H1 (cell line): ENCODE measurements at regions not wholly inside any gene's neighbourhood (a gene's known extent, or its start where the extent isn't known, plus 50 kb on each side); places are given as distances from the start of the nearest gene placed in this dataset.

Experiments used
- CTCF ChIA-PET: fragments of 300-600 bp; sonication (Branson Sonifier 250); formaldehyde crosslinking; loops from one replicate; lab custom pipeline; 2021; ENCODE audit not compliant: partially characterized antibody; lab: Charles Lee
- POLR2A ChIA-PET: fragments of 300-600 bp; sonication (Branson Sonifier 250); formaldehyde crosslinking; loops from one replicate; lab custom pipeline; 2021; ENCODE audit warnings: inconsistent platforms; ENCODE audit not compliant: partially characterized antibody; lab: Charles Lee
- DNase-seq, 2 experiments: peaks; one replicate each; pipeline versions ENCODE4 v3.0.0 to v3.0.0-alpha.2; 2010 to 2022; ENCODE audit warnings: low spot score in 2 of 2, low read depth in 1 of 2, mixed read lengths in 1 of 2
- FAIRE-seq: peaks from 2 replicates; lab custom pipeline; 2011; peaks lifted over from hg19 to GRCh38; lab: Jason Lieb, UNC
- H2AFZ ChIP-seq: 2 replicates; pipeline ENCODE4 v1.8.1; 2012; ENCODE audit warnings: low read length, inconsistent platforms
- H2AK5ac ChIP-seq: 2 replicates; pipeline ENCODE4 v1.6.1; 2013; ENCODE audit warnings: low read depth, low read length
- H2BK120ac ChIP-seq: replicated peaks from 2 replicates; pipeline ENCODE3; 2013; ENCODE audit warnings: low read depth, low read length, inconsistent platforms
- H2BK12ac ChIP-seq: 2 replicates; pipeline ENCODE4 v1.6.1; 2013; ENCODE audit warnings: low read depth, low read length
- H2BK15ac ChIP-seq: 2 replicates; pipeline ENCODE4 v1.6.1; 2013; ENCODE audit warnings: low read length
- H2BK20ac ChIP-seq: 2 replicates; pipeline ENCODE4 v1.6.1; 2013; ENCODE audit warnings: low read length
- H2BK5ac ChIP-seq: 2 replicates; pipeline ENCODE4 v1.6.1; 2013; ENCODE audit warnings: low read depth, low read length
- H3K14ac ChIP-seq: 2 replicates; pipeline ENCODE4 v1.6.1; 2013; ENCODE audit warnings: inconsistent platforms; ENCODE audit not compliant: insufficient read length
- H3K18ac ChIP-seq: 2 replicates; pipeline ENCODE4 v1.6.1; 2013; ENCODE audit warnings: low read length; ENCODE audit errors: extremely low read depth
- H3K23ac ChIP-seq: 2 replicates; pipeline ENCODE4 v1.6.1; 2013; ENCODE audit warnings: inconsistent platforms; ENCODE audit not compliant: insufficient read length
- H3K23me2 ChIP-seq: 2 replicates; pipeline ENCODE4 v1.6.1; 2013; ENCODE audit warnings: low read depth, low read length
- H3K27ac ChIP-seq: 2 replicates; pipeline ENCODE4 v1.6.1; 2011; ENCODE audit warnings: low read depth, low read length, inconsistent platforms
- H3K27me3 ChIP-seq, 4 experiments: replicated peaks in 1 of 4; 1 replicate in 1 of 4; 2 replicates in 3 of 4; pipeline versions ENCODE4 v1.6.1 to v1.8.1; 2011 to 2013; ENCODE audit warnings: low read length in 3 of 4, mild to moderate bottlenecking in 3 of 4, inconsistent platforms in 2 of 4, mixed read lengths in 2 of 4, moderate library complexity in 1 of 4; ENCODE audit not compliant: control insufficient read depth in 3 of 4, insufficient read depth in 3 of 4; ENCODE audit errors: extremely low read depth in 1 of 4
- H3K36me3 ChIP-seq, 4 experiments: 2 replicates each; pipeline versions ENCODE4 v1.6.1 to v1.8.1; 2011 to 2013; ENCODE audit warnings: mild to moderate bottlenecking in 4 of 4, low read length in 3 of 4, moderate library complexity in 2 of 4, control low read depth in 1 of 4, inconsistent platforms in 1 of 4; ENCODE audit not compliant: insufficient read depth in 4 of 4, control insufficient read depth in 2 of 4
- H3K4ac ChIP-seq: replicated peaks from 2 replicates; pipeline ENCODE3; 2013; ENCODE audit warnings: low read length, low read depth, mixed read lengths, inconsistent platforms; ENCODE audit not compliant: insufficient read length
- H3K4me1 ChIP-seq, 4 experiments: replicated peaks in 1 of 4; 1 replicate in 1 of 4; 2 replicates in 3 of 4; pipeline versions ENCODE4 v1.6.1 to v1.8.1; 2011 to 2013; ENCODE audit warnings: low read length in 3 of 4, inconsistent platforms in 2 of 4, mixed read lengths in 1 of 4; ENCODE audit not compliant: insufficient read depth in 4 of 4, control insufficient read depth in 3 of 4
- H3K4me2 ChIP-seq, 2 experiments: 2 replicates each; pipeline versions ENCODE4 v1.6.1 to v1.8.1; 2011 to 2013; ENCODE audit warnings: low read depth in 2 of 2, low read length in 2 of 2, control low read depth in 1 of 2, inconsistent platforms in 1 of 2, mild to moderate bottlenecking in 1 of 2; ENCODE audit not compliant: insufficient read depth in 1 of 2
- H3K4me3 ChIP-seq, 4 experiments: fragments of 200-600, 300-600 bp in 1 of 4; sonication (generic), shearing (Covaris generic), sonication (Bioruptor Twin) in 1 of 4; 2 replicates each; pipeline versions ENCODE4 v1.5.1 to v1.8.1; 2011 to 2016; ENCODE audit warnings: low read length in 4 of 4, low read depth in 3 of 4, control low read depth in 2 of 4, inconsistent platforms in 2 of 4, mild to moderate bottlenecking in 2 of 4, mixed read lengths in 1 of 4, moderate library complexity in 1 of 4; ENCODE audit not compliant: insufficient read depth in 2 of 4; ENCODE audit errors: extremely low read depth in 1 of 4
- H3K56ac ChIP-seq: replicated peaks from 2 replicates; pipeline ENCODE3; 2013; ENCODE audit warnings: low read depth, mild to moderate bottlenecking, mixed read lengths, low read length, inconsistent platforms; ENCODE audit not compliant: insufficient read length
- H3K79me1 ChIP-seq: 2 replicates; pipeline ENCODE4 v1.6.1; 2013; ENCODE audit warnings: low read depth, low read length, control low read depth
- H3K79me2 ChIP-seq, 2 experiments: 2 replicates each; pipeline versions ENCODE4 v1.6.1 to v1.8.1; 2012 to 2013; ENCODE audit warnings: low read length in 2 of 2, mild to moderate bottlenecking in 2 of 2, inconsistent platforms in 1 of 2; ENCODE audit not compliant: insufficient read depth in 2 of 2, control insufficient read depth in 1 of 2
- H3K9ac ChIP-seq, 4 experiments: replicated peaks in 1 of 4; 1 replicate in 1 of 4; 2 replicates in 3 of 4; pipeline versions ENCODE4 v1.6.1 to v1.8.1; 2011 to 2013; ENCODE audit warnings: low read depth in 3 of 4, low read length in 3 of 4, control low read depth in 2 of 4, mild to moderate bottlenecking in 2 of 4, moderate library complexity in 2 of 4, inconsistent platforms in 1 of 4; ENCODE audit errors: extremely low read depth in 1 of 4
- H3K9me3 ChIP-seq, 2 experiments: 2 replicates each; pipeline versions ENCODE4 v1.6.1 to v1.8.1; 2012 to 2013; ENCODE audit warnings: mild to moderate bottlenecking in 2 of 2, moderate library complexity in 2 of 2, control low read depth in 1 of 2, inconsistent platforms in 1 of 2, low read depth in 1 of 2, low read length in 1 of 2, mixed read lengths in 1 of 2; ENCODE audit not compliant: insufficient read depth in 2 of 2
- H4K20me1 ChIP-seq, 2 experiments: replicated peaks in 1 of 2; 2 replicates each; pipeline versions ENCODE3 to v1.8.1; 2011 to 2013; ENCODE audit warnings: inconsistent platforms in 2 of 2, low read length in 2 of 2, mild to moderate bottlenecking in 1 of 2; ENCODE audit not compliant: insufficient read depth in 2 of 2, control insufficient read depth in 1 of 2
- H4K5ac ChIP-seq: 2 replicates; pipeline ENCODE4 v1.6.1; 2013; ENCODE audit warnings: low read length, low read depth, mixed read lengths, inconsistent platforms; ENCODE audit not compliant: insufficient read length
- H4K8ac ChIP-seq: 2 replicates; pipeline ENCODE4 v1.8.0; 2013; ENCODE audit warnings: mild to moderate bottlenecking, moderate library complexity, low read length, inconsistent platforms; ENCODE audit not compliant: insufficient read depth; ENCODE audit errors: extremely low read depth
- H4K91ac ChIP-seq: replicated peaks from 2 replicates; pipeline ENCODE3; 2013; ENCODE audit warnings: low read length, mixed read lengths, inconsistent platforms; ENCODE audit not compliant: insufficient read length
- RAD21 ChIP-seq, 2 experiments: IDR thresholded peaks in 1 of 2; conservative IDR thresholded peaks in 1 of 2; 2 replicates each; pipeline ENCODE4 v1.6.1; 2011; ENCODE audit warnings: low read depth in 2 of 2, low read length in 2 of 2, improper control_type of control experiment in 1 of 2, inconsistent platforms in 1 of 2, mild to moderate bottlenecking in 1 of 2, moderate library complexity in 1 of 2
- SIN3A ChIP-seq, 2 experiments: IDR thresholded peaks in 1 of 2; conservative IDR thresholded peaks in 1 of 2; 2 replicates each; pipeline ENCODE4 v1.6.1; 2011 to 2012; ENCODE audit warnings: low read length in 2 of 2, improper control_type of control experiment in 1 of 2, low read depth in 1 of 2, mild to moderate bottlenecking in 1 of 2
- WGBS, 2 experiments: shearing (Covaris generic) in 1 of 2; methylation state at CpG; one replicate each; pipeline versions ENCODE4 v1.1.6 to v1.1.7; 2013 to 2015; ENCODE audit warnings: low lambda C conversion rate in 2 of 2, mixed read lengths in 2 of 2, inconsistent platforms in 1 of 2, low coverage in 1 of 2, missing lambda C conversion rate in 1 of 2; ENCODE audit not compliant: insufficient replicate concordance in 2 of 2, insufficient coverage in 1 of 2, insufficient read length in 1 of 2; ENCODE audit errors: extremely low coverage in 1 of 2, missing lambda C conversion rate in 1 of 2; 5-methylcytosine and 5-hydroxymethylcytosine counted together
- TF ChIP-seq, protein P1 (sequence below), 3 experiments: IDR thresholded peaks; 1 replicate in 2 of 3; 2 replicates in 1 of 3; pipeline versions ENCODE4 v1.5.1 to v1.6.1; 2011; ENCODE audit warnings: low read length in 3 of 3, mild to moderate bottlenecking in 3 of 3, inconsistent platforms in 2 of 3, low read depth in 1 of 3, moderate library complexity in 1 of 3; ENCODE audit not compliant: insufficient read depth in 1 of 3; ENCODE audit errors: control extremely low read depth in 1 of 3

- H3K14ac ChIP-seq = no peak overlapping the region
- H3K4ac ChIP-seq = no peak overlapping the region
- ChIA-PET CTCF (interaction anchor here (0.8 to 1.0 kb wide), 4 partner anchors 8 to 694 kb away, joined by 3 read pairs; no protein-coding TSS in a partner anchor), POLR2A (no interaction called here)
- DNase-seq = no peak
- no peak overlapping the region for H3K9ac ChIP-seq
- no peak overlapping the region for H2BK20ac ChIP-seq
- no peak overlapping the region for H2BK12ac ChIP-seq
- TF ChIP-seq RAD21 (IDR thresholded peaks at IDR 0.05 in 1 of 2, conservative IDR thresholded peaks at IDR 0.05 in 1 of 2; ENCODE audit: low read depth in 2 of 2, low read length in 2 of 2) (peak; percentile 15 to 29; a peak in 2 of 4 replicates), SIN3A (conservative IDR thresholded peaks at IDR 0.05 in 1 of 2, IDR thresholded peaks at IDR 0.05 in 1 of 2; ENCODE audit: low read depth in 1 of 2, low read length in 2 of 2) (no peak)
- TF ChIP-seq, protein P1, sequence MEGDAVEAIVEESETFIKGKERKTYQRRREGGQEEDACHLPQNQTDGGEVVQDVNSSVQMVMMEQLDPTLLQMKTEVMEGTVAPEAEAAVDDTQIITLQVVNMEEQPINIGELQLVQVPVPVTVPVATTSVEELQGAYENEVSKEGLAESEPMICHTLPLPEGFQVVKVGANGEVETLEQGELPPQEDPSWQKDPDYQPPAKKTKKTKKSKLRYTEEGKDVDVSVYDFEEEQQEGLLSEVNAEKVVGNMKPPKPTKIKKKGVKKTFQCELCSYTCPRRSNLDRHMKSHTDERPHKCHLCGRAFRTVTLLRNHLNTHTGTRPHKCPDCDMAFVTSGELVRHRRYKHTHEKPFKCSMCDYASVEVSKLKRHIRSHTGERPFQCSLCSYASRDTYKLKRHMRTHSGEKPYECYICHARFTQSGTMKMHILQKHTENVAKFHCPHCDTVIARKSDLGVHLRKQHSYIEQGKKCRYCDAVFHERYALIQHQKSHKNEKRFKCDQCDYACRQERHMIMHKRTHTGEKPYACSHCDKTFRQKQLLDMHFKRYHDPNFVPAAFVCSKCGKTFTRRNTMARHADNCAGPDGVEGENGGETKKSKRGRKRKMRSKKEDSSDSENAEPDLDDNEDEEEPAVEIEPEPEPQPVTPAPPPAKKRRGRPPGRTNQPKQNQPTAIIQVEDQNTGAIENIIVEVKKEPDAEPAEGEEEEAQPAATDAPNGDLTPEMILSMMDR (IDR thresholded peaks at IDR 0.05; ENCODE audit: control extremely low read depth in 1 of 3, insufficient read depth in 1 of 3, low read depth in 1 of 3, low read length in 3 of 3) = peak in 1 of 3 experiments; percentile 6; a peak in 2 of 4 replicates
- H3K27ac ChIP-seq = no peak overlapping the region
- no peaks in the 10 kb centered on the region for H4K20me1 ChIP-seq
- H3K4me1 ChIP-seq = no peaks in the 10 kb centered on the region
- H3K23ac ChIP-seq = no peak overlapping the region
- H3K36me3 ChIP-seq = no peaks in the 10 kb centered on the region
- no peak overlapping the region for H2BK15ac ChIP-seq
- 94% methylated on average over 2 of the region's 2 CpGs; no CpG with 5 or more reads in 1 of the 2 experiments for WGBS, 2 experiments
- H4K5ac ChIP-seq = no peak overlapping the region
- no peaks in the 10 kb centered on the region for H3K27me3 ChIP-seq
- H2AFZ ChIP-seq = peak overlapping the region; percentile 14; the same call in 1 of the 2 replicates
- H3K18ac ChIP-seq = no peak overlapping the region
- H3K56ac ChIP-seq = no peak overlapping the region
- no peak overlapping the region for H2BK5ac ChIP-seq
- H3K79me2 ChIP-seq = no peaks in the 10 kb centered on the region
- H3K23me2 ChIP-seq = no peaks in the 10 kb centered on the region
- H3K4me3 ChIP-seq = no peak overlapping the region
- H4K8ac ChIP-seq = no peak overlapping the region
- H3K79me1 ChIP-seq = no peaks in the 10 kb centered on the region
- H4K91ac ChIP-seq = no peak overlapping the region
- H3K9me3 ChIP-seq = peaks cover 0 to 11% of the 10 kb centered on the region in 2 experiments; a peak in 1 of 4 replicates
- no peak overlapping the region for H2BK120ac ChIP-seq
- no peak for FAIRE-seq
- no peak overlapping the region for H3K4me2 ChIP-seq
- H2AK5ac ChIP-seq = no peak overlapping the region
Measured at GRCh38 chr9:18319918-18320445, 154.0 kb upstream of the ADAMTSL1 start.
